ENCODE measurements at regions not wholly inside any gene's neighbourhood (a gene's known extent, or its start where the extent isn't known, plus 50 kb on each side); places are given as distances from the start of the nearest gene placed in this dataset.

GRCh38 chr14:22493753-22494152 is 95.3 kb downstream of the DAD1 start:
- TF ChIP-seq CTCF (IDR thresholded peaks at IDR 0.05) (no peak), POLR2A (IDR thresholded peaks at IDR 0.05) (no peak)
